ENCODE measurements at regions not wholly inside any gene's neighbourhood (a gene's known extent, or its start where the extent isn't known, plus 50 kb on each side); places are given as distances from the start of the nearest gene placed in this dataset.
A peak's percentile ranks its signal among the peaks of the same experiment; 100 is the strongest.
"Not testable (repeated sequence)": the region's sequence is repeated elsewhere in the genome, so short reads cannot be mapped to it uniquely, and the experiment has no call there.

DNA sequence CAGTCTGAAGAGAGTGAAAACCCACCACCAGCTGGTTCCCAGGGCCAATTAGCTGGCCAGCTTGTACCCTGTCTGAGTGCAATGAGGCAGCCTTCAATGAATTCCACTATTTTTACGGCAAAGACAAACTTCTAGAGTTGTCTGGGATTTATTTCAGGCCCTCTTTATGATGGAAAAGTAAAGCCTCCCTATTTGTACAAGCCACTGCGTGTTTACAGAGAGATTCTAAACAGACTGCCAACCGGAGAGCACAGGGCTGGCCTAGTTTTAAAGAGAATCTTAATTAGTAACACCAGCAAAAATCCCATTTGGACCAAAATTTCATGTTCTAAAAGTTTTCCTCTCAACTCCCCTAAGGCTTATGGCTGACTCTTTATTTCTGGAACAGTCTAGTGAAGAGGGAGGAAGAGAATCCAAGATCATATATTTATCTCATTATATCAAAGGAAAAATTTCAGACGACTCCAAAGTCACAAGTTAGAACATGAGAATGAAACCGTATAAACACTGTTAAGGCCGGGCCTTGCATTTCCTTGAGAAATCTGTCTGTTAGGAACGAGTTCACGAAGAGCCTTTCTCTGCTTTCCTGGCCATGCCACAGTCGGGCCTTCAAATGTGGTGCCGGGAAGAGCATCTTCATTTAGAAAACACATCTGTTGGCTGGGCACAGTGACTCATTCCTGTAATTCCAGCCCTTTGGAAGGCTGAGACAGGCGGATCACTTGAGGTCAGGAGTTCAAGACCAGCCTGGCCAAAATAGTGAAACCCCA lies 724.6 kb upstream of the NRP1 start:
- no peak for DNase-seq

GRCh38 chr10:34055410-34055985 lies 721.0 kb upstream of the NRP1 start:
- DNase-seq, result not testable (repeated sequence)

DNA sequence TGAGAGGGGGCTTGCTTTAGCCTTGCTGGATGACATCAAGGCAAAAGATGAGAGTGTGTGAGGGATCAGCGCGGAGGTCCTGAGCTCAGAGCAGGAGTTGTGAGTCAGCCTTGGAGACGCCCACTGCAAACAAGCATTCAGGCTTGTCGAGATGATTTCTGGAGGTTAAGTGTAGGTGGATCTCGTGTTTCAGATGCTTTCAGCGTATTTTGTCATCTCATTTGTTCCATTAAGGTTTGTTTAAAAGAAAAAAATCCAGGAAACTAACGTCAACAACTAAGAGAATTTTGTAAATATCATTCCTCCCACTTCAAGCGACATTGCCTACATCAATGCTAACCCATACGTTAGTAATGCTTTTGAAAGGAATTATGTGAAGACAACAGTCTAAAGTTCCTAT lies 715.4 kb upstream of the NRP1 start:
- DNase-seq, result no peak

- no peak for DNase-seq
These were observed 715.0 kb upstream of the NRP1 start for GRCh38 chr10:34049469-34049868.

- DNase-seq, result no peak
These were observed 712.9 kb upstream of the NRP1 start for GRCh38 chr10:34047389-34047788.

GRCh38 chr10:34046506-34047034 lies 712.1 kb upstream of the NRP1 start:
- DNase-seq, result no peak

GRCh38 chr10:34045571-34046190 lies 711.2 kb upstream of the NRP1 start:
- peak; percentile 2 for DNase-seq

GRCh38 chr10:34041871-34042270 lies 707.4 kb upstream of the NRP1 start:
- DNase-seq, result no peak

- no peak for DNase-seq
These were observed 703.0 kb upstream of the NRP1 start for GRCh38 chr10:34037499-34037898.

GRCh38 chr10:34035241-34035790 lies 700.8 kb upstream of the NRP1 start:
- not testable (repeated sequence) for DNase-seq

DNA sequence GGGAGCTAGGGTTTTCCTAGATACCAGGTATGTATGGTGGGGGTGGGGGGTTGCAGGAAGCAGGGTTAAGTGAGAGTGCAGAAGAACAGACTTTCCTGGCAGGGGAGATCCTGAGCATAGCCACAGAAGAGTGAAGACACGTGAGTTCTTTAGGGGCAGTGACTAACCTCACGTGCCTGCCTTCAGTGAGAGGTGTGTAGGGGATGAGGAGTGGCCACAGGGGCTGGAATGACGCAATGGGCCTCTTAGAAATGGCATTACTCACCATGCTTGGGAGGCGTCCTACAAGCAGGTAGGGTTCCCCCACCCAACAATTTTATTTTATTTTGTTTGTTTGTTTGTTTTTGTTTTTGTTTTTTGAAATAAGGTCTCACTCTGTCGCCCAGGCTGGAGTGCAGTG lies 698.6 kb upstream of the NRP1 start:
- no peak for DNase-seq

DNA sequence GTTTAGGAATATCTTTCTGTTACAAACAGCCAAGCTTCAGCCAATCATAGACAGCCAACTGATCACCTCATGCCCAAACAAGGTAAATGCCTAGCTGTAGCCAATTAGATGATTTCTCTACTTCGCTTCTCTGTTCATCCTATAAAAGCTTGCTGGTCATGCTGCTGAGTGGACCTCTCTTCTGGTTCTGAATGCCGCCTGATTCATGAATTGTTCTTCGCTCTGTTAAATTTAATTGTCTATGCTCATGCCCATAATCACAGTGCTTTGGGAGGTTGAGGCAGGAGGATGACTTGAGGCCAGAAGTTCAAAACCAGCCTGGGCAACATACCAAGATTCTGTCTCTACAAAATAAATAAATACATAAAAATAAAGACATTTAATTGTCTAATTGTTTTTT lies 698.1 kb upstream of the NRP1 start:
- no peak for DNase-seq

DNA sequence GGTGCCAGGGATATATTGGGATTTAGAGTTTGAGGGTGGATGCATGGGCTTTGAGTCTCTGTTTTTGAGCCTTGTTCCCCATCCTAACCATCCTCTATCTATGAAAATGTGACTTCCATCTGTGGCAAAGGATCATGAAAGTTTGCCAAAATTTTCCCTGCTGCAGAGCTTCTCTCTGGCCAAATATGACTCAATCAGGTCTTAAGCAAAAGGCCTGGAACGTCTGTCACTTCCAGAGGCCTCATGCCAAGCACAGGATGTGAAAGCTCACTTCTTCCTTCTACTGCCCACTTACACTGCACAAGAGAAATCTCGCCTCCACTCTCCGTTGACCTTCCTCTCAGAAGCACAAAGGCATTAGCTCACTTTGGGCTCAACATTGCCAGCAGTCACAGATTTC lies 696.9 kb upstream of the NRP1 start:
- no peak for DNase-seq

DNA sequence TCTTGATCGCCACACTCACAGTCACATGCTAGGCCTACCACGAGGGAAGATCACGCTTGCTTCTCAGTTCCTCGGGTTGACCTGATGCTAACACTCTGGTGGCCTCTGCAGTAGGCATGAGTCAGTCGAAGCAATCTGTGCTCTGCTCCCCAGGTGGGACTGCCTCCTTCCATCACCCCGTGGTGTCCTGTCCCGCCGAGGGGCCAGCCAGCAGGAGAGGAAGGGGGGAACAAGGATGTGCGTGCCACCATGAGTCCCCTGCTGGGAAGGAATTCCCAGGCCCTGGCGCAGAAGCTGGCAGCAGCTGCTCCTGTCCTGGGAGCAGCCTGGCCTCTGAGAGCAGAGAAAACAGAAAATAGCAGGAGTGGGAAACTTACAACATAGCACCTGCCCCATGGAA lies 695.0 kb upstream of the NRP1 start:
- no peak for DNase-seq

DNA sequence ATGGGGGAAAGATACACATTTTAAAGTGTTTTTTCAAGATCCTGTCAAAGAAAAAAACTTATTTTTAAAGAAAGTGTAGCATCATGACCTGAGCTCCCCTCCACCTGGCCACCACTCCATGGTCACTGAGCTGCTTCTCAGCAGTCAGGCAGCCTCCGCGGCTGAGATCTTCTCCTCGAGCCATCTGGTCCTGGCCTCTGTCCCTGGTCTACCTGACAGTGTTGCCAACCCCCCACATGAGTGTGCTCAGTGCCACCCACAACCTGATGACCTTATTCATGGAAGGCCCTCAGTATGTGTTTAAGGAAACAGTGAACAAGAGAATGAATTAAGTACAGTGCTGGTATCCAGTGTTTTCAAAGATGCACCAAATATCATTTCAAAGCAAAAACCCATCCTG lies 694.5 kb upstream of the NRP1 start:
- no peak for DNase-seq

DNA sequence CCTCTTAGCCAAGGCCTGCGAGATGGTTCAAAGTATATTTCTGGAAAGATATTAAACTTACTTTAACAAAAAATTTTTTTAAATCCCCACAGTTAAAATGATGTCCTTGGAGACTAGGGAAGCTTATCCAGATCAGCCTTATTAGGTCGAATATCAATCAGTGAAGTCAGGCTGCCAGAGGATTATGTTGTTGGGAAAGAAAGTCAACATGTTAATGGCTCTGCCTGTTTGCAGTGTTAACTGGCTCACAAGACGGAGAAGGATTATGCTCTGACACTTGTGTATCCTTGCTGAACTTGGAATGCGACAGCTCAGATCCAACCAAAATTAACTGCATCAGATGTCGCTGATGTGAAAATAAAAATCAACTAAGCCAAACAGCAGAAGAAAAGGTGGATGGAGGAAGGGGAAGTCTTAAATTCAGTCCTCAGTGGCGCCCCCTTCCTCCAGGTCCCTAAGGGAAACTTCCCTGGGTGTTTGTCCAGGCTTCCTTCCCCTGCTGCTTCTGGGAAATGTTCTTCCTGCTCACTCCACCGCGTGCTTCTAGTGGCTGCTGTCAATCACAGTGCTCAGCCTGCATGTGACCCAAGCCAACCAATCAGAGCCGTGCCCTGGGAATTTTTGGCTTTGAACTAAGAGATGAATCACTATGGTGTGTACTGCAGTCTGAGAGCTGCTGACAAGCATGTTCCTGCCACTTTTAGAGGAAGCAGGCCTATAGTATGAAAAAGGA lies 690.4 kb upstream of the NRP1 start:
- DNase-seq, result no peak

GRCh38 chr10:34024282-34024681 lies 689.8 kb upstream of the NRP1 start:
- DNase-seq, result no peak

GRCh38 chr10:34022195-34022594 lies 687.7 kb upstream of the NRP1 start:
- no peak for DNase-seq

GRCh38 chr10:34018784-34019183 lies 684.3 kb upstream of the NRP1 start:
- DNase-seq, result no peak

DNA sequence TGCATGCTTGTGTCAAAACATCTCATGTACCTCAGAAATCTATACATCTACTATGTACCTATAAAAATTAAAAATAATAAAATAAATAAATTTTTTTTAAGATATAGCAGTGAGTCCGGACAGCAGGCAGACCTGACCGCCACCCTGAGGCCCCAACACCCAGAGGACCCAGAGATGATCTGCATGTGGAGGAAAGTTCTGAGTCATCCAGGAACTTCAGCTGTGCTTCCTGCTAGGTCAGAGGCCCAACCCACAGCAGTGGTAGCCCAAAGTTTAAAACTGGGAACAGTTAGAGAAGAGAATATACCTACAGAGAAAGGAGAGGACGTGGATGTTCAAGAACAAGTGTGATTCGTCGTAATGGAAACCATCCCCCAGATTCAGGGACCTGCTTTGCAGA lies 683.7 kb upstream of the NRP1 start:
- DNase-seq, result no peak

DNA sequence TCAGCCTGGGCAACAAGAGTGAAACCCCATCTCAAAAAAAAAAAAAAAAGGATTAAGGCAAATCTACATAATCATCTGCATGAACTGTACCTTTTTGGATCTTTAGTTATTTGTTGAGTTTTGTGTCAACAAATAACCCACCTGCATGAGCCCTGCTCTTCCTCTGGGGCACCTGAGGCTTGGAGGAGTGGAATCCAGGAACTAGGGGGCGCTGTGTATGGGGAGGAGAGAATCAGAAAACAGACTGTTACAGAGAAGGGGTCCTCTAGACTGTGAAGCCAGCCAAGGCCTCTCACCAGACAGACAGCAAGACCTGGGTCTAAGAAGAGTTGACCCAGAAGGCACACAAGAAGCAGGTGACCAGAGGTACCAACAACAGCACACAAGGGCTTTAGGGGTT lies 682.8 kb upstream of the NRP1 start:
- no peak for DNase-seq

DNA sequence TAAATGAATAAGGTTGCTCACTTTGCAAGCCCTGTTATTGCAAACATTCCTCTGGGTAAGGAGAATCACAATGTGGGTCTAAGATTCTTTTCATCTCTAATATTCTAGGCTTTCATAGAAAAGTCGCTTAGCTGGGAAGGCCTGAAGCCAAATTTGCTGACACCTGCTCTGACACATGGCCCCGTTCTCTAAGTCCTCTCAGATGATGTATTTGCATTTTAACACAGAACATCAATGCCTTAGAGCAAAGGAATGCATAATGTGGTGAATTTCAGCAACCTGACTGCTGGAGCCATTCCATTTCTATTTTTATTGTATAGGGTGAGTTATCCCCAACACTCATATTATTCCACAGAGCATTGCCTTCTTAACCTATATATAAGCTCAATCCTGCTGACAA lies 682.1 kb upstream of the NRP1 start:
- DNase-seq, result no peak

GRCh38 chr10:34015700-34016099 lies 681.2 kb upstream of the NRP1 start:
- DNase-seq, result no peak

Data from activated CD4-positive, alpha-beta T cell treated with anti-CD3 and anti-CD28 coated beads, Interleukin-2, amount 50 U/mL, for 16 hours (primary cell).